GM23248 (cell line): ENCODE measurements at regions not wholly inside any gene's neighbourhood (a gene's known extent, or its start where the extent isn't known, plus 50 kb on each side); places are given as distances from the start of the nearest gene placed in this dataset.
"Not testable (repeated sequence)": the region's sequence is repeated elsewhere in the genome, so short reads cannot be mapped to it uniquely, and the experiment has no call there.

Experiments
- EZH2 ChIP-seq: fragments of 200-600 bp; sonication (generic); IDR thresholded peaks from 2 replicates; pipeline ENCODE4 v1.6.1; 2018; ENCODE audit warnings: antibody characterized with exemption, mild to moderate bottlenecking; ENCODE audit not compliant: insufficient read depth, poor library complexity, severe bottlenecking
- EZH2phosphoT487 ChIP-seq: fragments of 200-600 bp; sonication (generic); IDR thresholded peaks from 2 replicates; pipeline ENCODE4 v1.6.1; 2018; ENCODE audit warnings: antibody characterized with exemption, moderate library complexity, mild to moderate bottlenecking, low read depth; ENCODE audit not compliant: insufficient read depth

DNA sequence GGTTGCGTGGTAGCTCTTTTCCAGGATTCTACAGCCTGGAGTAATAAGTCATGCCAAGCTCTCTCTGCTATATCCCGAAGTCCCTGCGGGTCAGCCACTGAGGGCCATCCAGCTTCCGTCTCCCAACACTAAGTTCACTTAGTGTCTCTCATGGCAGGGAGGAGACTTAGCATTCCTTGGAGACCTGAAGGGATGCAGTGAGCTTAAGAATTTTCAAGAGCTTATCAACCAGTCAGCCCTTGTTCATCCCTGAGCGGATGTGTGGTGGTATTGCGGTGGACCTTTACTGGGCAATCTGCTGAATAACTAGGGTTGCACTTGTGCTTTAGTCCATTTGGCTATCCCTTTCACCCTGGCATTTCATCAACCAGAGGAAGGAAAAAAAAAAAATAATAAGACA is 85.8 kb upstream of the ADGRA3 start:
- TF ChIP-seq EZH2, EZH2phosphoT487: not testable (repeated sequence)
